ENCODE measurements at regions not wholly inside any gene's neighbourhood (a gene's known extent, or its start where the extent isn't known, plus 50 kb on each side); places are given as distances from the start of the nearest gene placed in this dataset.
"Not testable (repeated sequence)": the region's sequence is repeated elsewhere in the genome, so short reads cannot be mapped to it uniquely, and the experiment has no call there.

GRCh38 chr14:89661392-89661791 is 244.4 kb upstream of the FOXN3 start:
- no peak overlapping the region for H3K4me3 ChIP-seq (ENCODE audit: low read length)
- no peak overlapping the region for H3K27ac ChIP-seq (ENCODE audit: low read depth, low read length)
- Mint-ChIP-seq H3K9me3 (peaks cover 0 to 18% (median 7%) of the 10 kb centered on the region in 11 donors), H3K4me3 (no peak overlapping the region), H3K4me1 (peaks cover 0 to 13% (median 4%) of the 10 kb centered on the region in 7 donors), H3K36me3 (peaks cover 0 to 17% (median 4%) of the 10 kb centered on the region in 5 donors), H3K27me3 (no peaks in the 10 kb centered on the region), H3K27ac (no peak overlapping the region)
- no peak for ATAC-seq
- DNase-seq, result no peak
- CTCF ChIA-PET, result no interaction called here
- intact Hi-C loops (cut with micrococcal nuclease), result no loop called here
- H3K27me3 ChIP-seq (ENCODE audit: control insufficient read depth in 2 of 2, insufficient read depth in 2 of 2, low read length in 2 of 2), result no peaks in the 10 kb centered on the region
- H3K36me3 ChIP-seq (ENCODE audit: control insufficient read depth in 2 of 3, insufficient read depth in 3 of 3, low read length in 3 of 3), result no peaks in the 10 kb centered on the region
- POLR2A ChIA-PET, result interaction anchor here (1.1 kb wide), 1 partner anchor 17 kb away, joined by 3 read pairs; no protein-coding TSS in a partner anchor
- no peaks in the 10 kb centered on the region for H3K4me1 ChIP-seq (ENCODE audit: control insufficient read depth in 2 of 2, insufficient read depth in 2 of 2, low read length in 2 of 2)
- no peaks in the 10 kb centered on the region for H3K9me3 ChIP-seq (ENCODE audit: control insufficient read depth in 2 of 3, low read length in 3 of 3)

- peaks cover 0 to 22% (median 4%) of the 10 kb centered on the region in 11 donors for H3K9me3 Mint-ChIP-seq
- intact Hi-C loops (cut with micrococcal nuclease); DNase-seq; H3K27ac ChIP-seq (ENCODE audit: low read depth, low read length); H3K4me3 ChIP-seq (ENCODE audit: low read length); H3K4me1 ChIP-seq (ENCODE audit: control insufficient read depth in 2 of 2, insufficient read depth in 2 of 2, low read length in 2 of 2); ATAC-seq; H3K9me3 ChIP-seq (ENCODE audit: control insufficient read depth in 2 of 3, low read length in 3 of 3); H3K27me3 ChIP-seq (ENCODE audit: control insufficient read depth in 2 of 2, insufficient read depth in 2 of 2, low read length in 2 of 2); H3K27me3 Mint-ChIP-seq; H3K27ac Mint-ChIP-seq; H3K4me3 Mint-ChIP-seq; H3K36me3 ChIP-seq (ENCODE audit: control insufficient read depth in 2 of 3, insufficient read depth in 3 of 3, low read length in 3 of 3): not testable (repeated sequence)
- POLR2A ChIA-PET, result interaction anchor here (0.6 to 1.3 kb wide), 5 partner anchors 8 to 95 kb away, joined by 3 to 4 read pairs (median 3); no protein-coding TSS in a partner anchor
- peaks cover 0 to 13% (median 5%) of the 10 kb centered on the region in 7 donors for H3K4me1 Mint-ChIP-seq
- CTCF ChIA-PET, result interaction anchor here (0.6 kb wide), 1 partner anchor 14 kb away, joined by 3 read pairs; no protein-coding TSS in a partner anchor
- H3K36me3 Mint-ChIP-seq, result peaks cover 0 to 15% (median 2%) of the 10 kb centered on the region in 5 donors
Observed at GRCh38 chr14:89660625-89661233, 243.7 kb upstream of the FOXN3 start.

DNA sequence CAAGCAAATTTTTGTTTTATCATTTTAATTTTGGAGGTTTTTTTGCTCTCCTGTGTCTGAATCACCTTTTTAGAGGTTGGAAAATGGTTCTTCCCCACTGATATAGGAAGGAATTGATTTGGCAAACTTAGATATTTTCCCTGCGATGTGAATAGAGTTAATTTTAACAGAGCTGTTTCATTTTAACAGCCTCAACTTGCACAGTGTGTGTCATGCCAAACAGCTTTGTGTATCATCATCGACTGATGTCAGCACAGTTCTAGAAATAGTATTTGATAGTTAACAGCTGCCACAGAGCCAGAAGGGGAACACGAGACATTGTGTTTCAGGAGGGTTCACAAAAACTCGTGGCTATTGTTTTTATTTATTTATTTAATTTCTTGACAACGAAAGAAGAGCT is 243.1 kb upstream of the FOXN3 start:
- Histone ChIP-seq H3K4me1 (ENCODE audit: control insufficient read depth in 2 of 2, insufficient read depth in 2 of 2, low read length in 2 of 2) (no peaks in the 10 kb centered on the region), H3K27ac (ENCODE audit: low read depth, low read length) (no peak overlapping the region), H3K9me3 (ENCODE audit: control insufficient read depth in 2 of 3, low read length in 3 of 3) (no peaks in the 10 kb centered on the region), H3K27me3 (ENCODE audit: control insufficient read depth in 2 of 2, insufficient read depth in 2 of 2, low read length in 2 of 2) (no peaks in the 10 kb centered on the region), H3K4me3 (ENCODE audit: low read length) (no peak overlapping the region), H3K36me3 (ENCODE audit: control insufficient read depth in 2 of 3, insufficient read depth in 3 of 3, low read length in 3 of 3) (no peaks in the 10 kb centered on the region)
- H3K4me1 Mint-ChIP-seq, result peaks cover 0 to 13% (median 5%) of the 10 kb centered on the region in 7 donors
- H3K27ac Mint-ChIP-seq, result no peak overlapping the region
- CTCF ChIA-PET, result interaction anchor here (0.6 kb wide), 2 partner anchors 13 to 14 kb away, joined by 3 read pairs; no protein-coding TSS in a partner anchor
- H3K4me3 Mint-ChIP-seq, result no peak overlapping the region
- POLR2A ChIA-PET, result interaction anchor here (0.6 to 1.3 kb wide), 4 partner anchors 8 to 95 kb away, joined by 3 to 4 read pairs (median 3); no protein-coding TSS in a partner anchor
- H3K36me3 Mint-ChIP-seq, result peaks cover 0 to 15% (median 0%) of the 10 kb centered on the region in 5 donors
- intact Hi-C loops (cut with micrococcal nuclease), result no loop called here
- H3K27me3 Mint-ChIP-seq, result no peaks in the 10 kb centered on the region
- ATAC-seq (no peak), DNase-seq (no peak)
- peaks cover 0 to 19% (median 2%) of the 10 kb centered on the region in 11 donors for H3K9me3 Mint-ChIP-seq

DNA sequence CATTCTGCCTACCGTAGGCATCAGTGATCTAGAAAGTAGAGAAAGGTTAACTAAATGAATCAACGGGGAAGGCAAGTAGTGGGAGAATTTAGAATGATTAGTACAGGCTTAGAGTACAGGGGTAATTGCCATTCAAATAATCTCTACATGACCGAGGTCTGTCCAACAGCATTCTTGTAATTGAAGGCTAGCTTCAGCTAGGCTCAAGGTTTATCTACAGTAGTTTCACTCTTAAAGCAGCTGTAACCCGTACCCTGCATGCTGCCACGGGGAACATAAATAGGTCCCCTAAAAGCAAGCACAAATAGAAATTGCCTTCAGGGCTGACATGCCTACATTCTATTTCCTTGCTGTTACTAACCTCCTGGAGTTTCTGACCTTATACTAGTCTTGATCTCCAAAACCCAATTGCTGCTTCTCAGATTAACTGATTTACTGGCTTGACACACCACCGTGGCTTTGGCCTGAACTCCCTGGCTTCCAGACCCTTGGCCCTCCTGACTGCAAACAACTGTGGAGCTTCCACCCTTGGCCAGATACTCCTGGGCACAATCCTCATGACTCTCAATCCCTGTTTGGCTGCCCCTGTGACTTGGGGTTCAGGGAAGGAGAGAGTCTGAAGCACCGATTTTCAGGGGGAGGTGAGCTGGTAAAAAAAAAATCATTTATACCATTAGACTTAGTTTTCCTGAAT is 242.1 kb upstream of the FOXN3 start:
- no peak overlapping the region for H3K27ac ChIP-seq (ENCODE audit: low read depth, low read length)
- no peaks in the 10 kb centered on the region for H3K4me1 ChIP-seq (ENCODE audit: control insufficient read depth in 2 of 2, insufficient read depth in 2 of 2, low read length in 2 of 2)
- CTCF ChIA-PET, result interaction anchor here (0.6 to 1.1 kb wide), 3 partner anchors 11 to 16 kb away, joined by 3 to 5 read pairs (median 3); no protein-coding TSS in a partner anchor
- POLR2A ChIA-PET, result interaction anchor here (1.7 kb wide), 1 partner anchor 10 kb away, joined by 5 read pairs; no protein-coding TSS in a partner anchor
- Mint-ChIP-seq H3K27ac (peak overlapping the region in 1 of 9 donors; percentile 26), H3K9me3 (peaks cover 0 to 12% (median 0%) of the 10 kb centered on the region in 11 donors), H3K4me1 (peaks cover 0 to 8% (median 4%) of the 10 kb centered on the region in 7 donors), H3K36me3 (peaks cover 0 to 10% (median 0%) of the 10 kb centered on the region in 5 donors), H3K4me3 (no peak overlapping the region), H3K27me3 (no peaks in the 10 kb centered on the region)
- H3K36me3 ChIP-seq (ENCODE audit: control insufficient read depth in 2 of 3, insufficient read depth in 3 of 3, low read length in 3 of 3), result no peaks in the 10 kb centered on the region
- no peaks in the 10 kb centered on the region for H3K27me3 ChIP-seq (ENCODE audit: control insufficient read depth in 2 of 2, insufficient read depth in 2 of 2, low read length in 2 of 2)
- DNase-seq, result no peak
- ATAC-seq, result no peak
- no peaks in the 10 kb centered on the region for H3K9me3 ChIP-seq (ENCODE audit: control insufficient read depth in 2 of 3, low read length in 3 of 3)
- intact Hi-C loops (cut with micrococcal nuclease), result no loop called here
- no peak overlapping the region for H3K4me3 ChIP-seq (ENCODE audit: low read length)

- intact Hi-C loops (cut with micrococcal nuclease), result no loop called here
- H3K36me3 ChIP-seq (ENCODE audit: control insufficient read depth in 2 of 3, insufficient read depth in 3 of 3, low read length in 3 of 3), result no peaks in the 10 kb centered on the region
- no peak overlapping the region for H3K4me3 ChIP-seq (ENCODE audit: low read length)
- H3K27ac Mint-ChIP-seq, result no peak overlapping the region
- ChIA-PET CTCF (interaction anchor here (0.6 kb wide), 1 partner anchor 433 kb away, joined by 10 read pairs; no protein-coding TSS in a partner anchor), POLR2A (interaction anchor here (0.7 kb wide), 2 partner anchors 8 to 63 kb away, joined by 3 read pairs; no protein-coding TSS in a partner anchor)
- ATAC-seq (no peak), DNase-seq (no peak)
- no peak overlapping the region for H3K27ac ChIP-seq (ENCODE audit: low read depth, low read length)
- H3K27me3 ChIP-seq (ENCODE audit: control insufficient read depth in 2 of 2, insufficient read depth in 2 of 2, low read length in 2 of 2), result no peaks in the 10 kb centered on the region
- no peaks in the 10 kb centered on the region for H3K27me3 Mint-ChIP-seq
- no peaks in the 10 kb centered on the region for H3K9me3 ChIP-seq (ENCODE audit: control insufficient read depth in 2 of 3, low read length in 3 of 3)
- H3K9me3 Mint-ChIP-seq, result peaks cover 0 to 12% (median 0%) of the 10 kb centered on the region in 11 donors
- H3K4me1 ChIP-seq (ENCODE audit: control insufficient read depth in 2 of 2, insufficient read depth in 2 of 2, low read length in 2 of 2), result no peaks in the 10 kb centered on the region
- H3K4me1 Mint-ChIP-seq, result peaks cover 0 to 8% (median 4%) of the 10 kb centered on the region in 7 donors
- peaks cover 0 to 13% (median 0%) of the 10 kb centered on the region in 5 donors for H3K36me3 Mint-ChIP-seq
- no peak overlapping the region for H3K4me3 Mint-ChIP-seq
Observed at GRCh38 chr14:89657014-89657413, 240.0 kb upstream of the FOXN3 start.

GRCh38 chr14:89654998-89655397 is 238.0 kb upstream of the FOXN3 start:
- Histone ChIP-seq H3K4me3 (ENCODE audit: low read length) (no peak overlapping the region), H3K36me3 (ENCODE audit: control insufficient read depth in 2 of 3, insufficient read depth in 3 of 3, low read length in 3 of 3) (no peaks in the 10 kb centered on the region), H3K9me3 (ENCODE audit: control insufficient read depth in 2 of 3, low read length in 3 of 3) (no peaks in the 10 kb centered on the region), H3K27ac (ENCODE audit: low read depth, low read length) (no peak overlapping the region), H3K4me1 (ENCODE audit: control insufficient read depth in 2 of 2, insufficient read depth in 2 of 2, low read length in 2 of 2) (no peaks in the 10 kb centered on the region), H3K27me3 (ENCODE audit: control insufficient read depth in 2 of 2, insufficient read depth in 2 of 2, low read length in 2 of 2) (no peaks in the 10 kb centered on the region)
- Mint-ChIP-seq H3K36me3 (peaks cover 0 to 13% (median 0%) of the 10 kb centered on the region in 5 donors), H3K4me1 (peaks cover 0 to 9% (median 6%) of the 10 kb centered on the region in 7 donors), H3K27me3 (no peaks in the 10 kb centered on the region), H3K4me3 (peak overlapping the region in 1 of 10 donors; percentile 1), H3K9me3 (peaks cover 0 to 14% (median 0%) of the 10 kb centered on the region in 11 donors), H3K27ac (no peak overlapping the region)
- ChIA-PET POLR2A (interaction anchor here (0.7 to 1.1 kb wide), 2 partner anchors 11 to 14 kb away, joined by 3 read pairs; no protein-coding TSS in a partner anchor), CTCF (no interaction called here)
- DNase-seq (no peak), ATAC-seq (no peak)
- intact Hi-C loops (cut with micrococcal nuclease), result no loop called here

All from naive thymus-derived CD4-positive, alpha-beta T cell (primary cell).